ENCODE measurements at regions not wholly inside any gene's neighbourhood (a gene's known extent, or its start where the extent isn't known, plus 50 kb on each side); places are given as distances from the start of the nearest gene placed in this dataset.

DNA sequence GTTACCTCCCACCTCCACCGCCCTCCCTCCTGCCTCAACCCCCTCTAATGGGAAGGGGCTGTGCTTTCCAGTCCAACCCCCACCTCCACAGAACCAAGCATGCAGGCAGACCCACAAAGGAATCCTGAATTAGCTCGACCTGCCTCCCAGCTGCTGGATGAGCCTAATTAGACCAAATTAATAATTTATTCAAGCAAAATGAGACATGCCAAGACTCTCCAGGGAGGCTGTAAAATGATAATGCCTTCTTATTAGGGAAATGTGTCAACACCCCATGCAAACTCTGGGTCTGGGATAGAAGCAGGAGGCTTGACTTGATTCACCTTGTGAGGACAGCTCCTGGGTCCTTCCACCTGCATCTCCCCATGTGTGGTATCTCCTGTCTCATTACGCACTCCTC, 59.4 kb upstream of the HMGXB4 start:
- Histone ChIP-seq H2BK12ac (ENCODE audit: low read depth, low read length) (no peak overlapping the region), H2AK5ac (ENCODE audit: low read depth, low read length) (no peak overlapping the region), H4K8ac (ENCODE audit: extremely low read depth, insufficient read depth, low read length) (no peak overlapping the region), H3K23me2 (ENCODE audit: low read depth, low read length) (no peaks in the 10 kb centered on the region), H3K27ac (ENCODE audit: low read depth, low read length) (no peak overlapping the region), H3K4me3 (ENCODE audit: extremely low read depth in 1 of 4, insufficient read depth in 2 of 4, low read depth in 3 of 4, low read length in 4 of 4) (no peak overlapping the region), H2BK120ac (replicated peaks; ENCODE audit: low read depth, low read length) (no peak overlapping the region), H3K56ac (replicated peaks; ENCODE audit: insufficient read length, low read depth, low read length) (no peak overlapping the region), H3K79me1 (ENCODE audit: low read depth, low read length) (no peaks in the 10 kb centered on the region), H3K79me2 (ENCODE audit: control insufficient read depth in 1 of 2, insufficient read depth in 2 of 2, low read length in 2 of 2) (no peaks in the 10 kb centered on the region), H3K4me1 (replicated peaks in 1 of 4; ENCODE audit: control insufficient read depth in 3 of 4, insufficient read depth in 4 of 4, low read length in 3 of 4) (no peaks in the 10 kb centered on the region), H4K20me1 (replicated peaks in 1 of 2; ENCODE audit: control insufficient read depth in 1 of 2, insufficient read depth in 2 of 2, low read length in 2 of 2) (no peaks in the 10 kb centered on the region), H3K23ac (ENCODE audit: insufficient read length) (no peak overlapping the region), H2BK20ac (ENCODE audit: low read length) (no peak overlapping the region), H4K5ac (ENCODE audit: insufficient read length, low read depth, low read length) (no peak overlapping the region), H2BK5ac (ENCODE audit: low read depth, low read length) (no peak overlapping the region), H4K91ac (replicated peaks; ENCODE audit: insufficient read length, low read length) (no peak overlapping the region), H3K18ac (ENCODE audit: extremely low read depth, low read length) (no peak overlapping the region), H3K9ac (replicated peaks in 1 of 4; ENCODE audit: extremely low read depth in 1 of 4, low read depth in 3 of 4, low read length in 3 of 4) (no peak overlapping the region), H3K4ac (replicated peaks; ENCODE audit: insufficient read length, low read depth, low read length) (no peak overlapping the region), H2BK15ac (ENCODE audit: low read length) (no peak overlapping the region), H3K9me3 (ENCODE audit: insufficient read depth in 2 of 2, low read depth in 1 of 2, low read length in 1 of 2) (no peaks in the 10 kb centered on the region), H3K36me3 (ENCODE audit: control insufficient read depth in 2 of 4, insufficient read depth in 4 of 4, low read length in 3 of 4) (no peaks in the 10 kb centered on the region), H3K27me3 (replicated peaks in 1 of 4; ENCODE audit: control insufficient read depth in 3 of 4, extremely low read depth in 1 of 4, insufficient read depth in 3 of 4, low read length in 3 of 4) (no peaks in the 10 kb centered on the region), H2AFZ (ENCODE audit: low read length) (no peak overlapping the region), H3K4me2 (ENCODE audit: insufficient read depth in 1 of 2, low read depth in 2 of 2, low read length in 2 of 2) (no peak overlapping the region), H3K14ac (ENCODE audit: insufficient read length) (no peak overlapping the region)
- FAIRE-seq, result no peak
- ChIA-PET CTCF (ENCODE audit: partially characterized antibody) (interaction anchor here (0.7 to 1.1 kb wide), 2 partner anchors 18 to 32 kb away, joined by 3 read pairs; no protein-coding TSS in a partner anchor), POLR2A (ENCODE audit: partially characterized antibody) (no interaction called here)
- no peak for DNase-seq (ENCODE audit: low read depth in 1 of 2, low spot score in 2 of 2)
- TF ChIP-seq RFX5 (IDR thresholded peaks at IDR 0.05; ENCODE audit: borderline replicate concordance, low read depth, low read length) (no peak), SP1 (IDR thresholded peaks at IDR 0.05; ENCODE audit: low read depth, low read length) (no peak), POU5F1 (IDR thresholded peaks at IDR 0.05; ENCODE audit: low read depth, low read length) (no peak), POLR2A (IDR thresholded peaks at IDR 0.05; ENCODE audit: control extremely low read depth in 1 of 2, low read depth in 2 of 2, low read length in 2 of 2) (no peak), SP2 (IDR thresholded peaks at IDR 0.05; ENCODE audit: low read length) (no peak), SAP30 (IDR thresholded peaks at IDR 0.05; ENCODE audit: insufficient read depth, insufficient replicate concordance, low read length) (no peak)
- WGBS, 2 experiments (ENCODE audit: extremely low coverage in 1 of 2, insufficient coverage in 1 of 2, insufficient read length in 1 of 2, insufficient replicate concordance in 2 of 2, low coverage in 1 of 2, low lambda C conversion rate in 2 of 2, missing lambda C conversion rate in 1 of 2), result 80% methylated on average over 3 of the region's 3 CpGs; no CpG with 5 or more reads in 1 of the 2 experiments

Measured in H1 (cell line).